IMR-90 (cell line): ENCODE measurements at regions not wholly inside any gene's neighbourhood (a gene's known extent, or its start where the extent isn't known, plus 50 kb on each side); places are given as distances from the start of the nearest gene placed in this dataset.
"Not testable (repeated sequence)": the region's sequence is repeated elsewhere in the genome, so short reads cannot be mapped to it uniquely, and the experiment has no call there.

Experiments used
- ATAC-seq: fragments of 200-7000 bp; cut with Tn5 transposase; 2 replicates; pipeline ENCODE4 v1.9.1; 2020; ENCODE audit warnings: low read depth, mild to moderate bottlenecking, moderate library complexity
- BruUV-seq: library from RNA; stranded (reverse); fragments of 400-500 nt; replicated peaks from 2 replicates; lab custom pipeline; 2021; lab: Mats Ljungman, UMichigan
- CTCF ChIA-PET: fragments of 300-600 bp; formaldehyde crosslinking; extraction: SDS; loops from one replicate; lab custom pipeline; 2021; ENCODE audit warnings: antibody characterized with exemption; lab: Yijun Ruan, JAX
- POLR2A ChIA-PET: fragments of 300-600 bp; sonication (Branson Sonifier 250); formaldehyde crosslinking; loops from one replicate; lab custom pipeline; 2022; ENCODE audit warnings: antibody characterized with exemption; ENCODE audit not compliant: unreplicated experiment; lab: Charles Lee
- DNase-seq: peaks from one replicate; pipeline ENCODE4 v3.0.0; 2013
- H2AFZ ChIP-seq: replicated peaks from 2 replicates; pipeline ENCODE3; 2013; ENCODE audit warnings: low read length, mild to moderate bottlenecking; ENCODE audit not compliant: poor library complexity
- H2AK5ac ChIP-seq: 2 replicates; pipeline ENCODE4 v1.6.1; 2013; ENCODE audit warnings: low read depth, low read length, inconsistent platforms
- H2AK9ac ChIP-seq: replicated peaks from 2 replicates; pipeline ENCODE3; 2013; ENCODE audit warnings: mild to moderate bottlenecking, low read depth, low read length, moderate library complexity; ENCODE audit not compliant: poor library complexity
- H2BK120ac ChIP-seq: 2 replicates; pipeline ENCODE4 v1.6.1; 2013; ENCODE audit warnings: low read depth, low read length, inconsistent platforms
- H2BK15ac ChIP-seq: 3 replicates; pipeline ENCODE4 v1.6.1; 2013; ENCODE audit warnings: low read depth, low read length, inconsistent platforms
- H2BK20ac ChIP-seq: 2 replicates; pipeline ENCODE4 v1.6.1; 2013; ENCODE audit warnings: low read depth, mild to moderate bottlenecking, inconsistent platforms, low read length, moderate library complexity
- H2BK5ac ChIP-seq: 2 replicates; pipeline ENCODE4 v1.6.1; 2013; ENCODE audit warnings: mild to moderate bottlenecking, low read depth, low read length, inconsistent platforms; ENCODE audit not compliant: poor library complexity, severe bottlenecking
- H3K14ac ChIP-seq: replicated peaks from 2 replicates; pipeline ENCODE4 v1.6.1; 2013; ENCODE audit warnings: low read depth, low read length, inconsistent platforms
- H3K18ac ChIP-seq: 2 replicates; pipeline ENCODE4 v1.6.1; 2013; ENCODE audit warnings: low read depth, low read length, control low read depth
- H3K23ac ChIP-seq: 2 replicates; pipeline ENCODE4 v1.6.1; 2013; ENCODE audit warnings: low read depth, low read length, inconsistent platforms
- H3K27ac ChIP-seq: 2 replicates; pipeline ENCODE4 v1.5.1; 2013; ENCODE audit warnings: mild to moderate bottlenecking, control low read depth, low read length; ENCODE audit not compliant: insufficient read depth
- H3K27me3 ChIP-seq: 2 replicates; pipeline ENCODE4 v1.6.1; 2013; ENCODE audit warnings: low read length; ENCODE audit not compliant: control insufficient read depth, insufficient read depth
- H3K36me3 ChIP-seq: 2 replicates; pipeline ENCODE4 v1.6.1; 2013; ENCODE audit warnings: low read length, mixed read lengths; ENCODE audit not compliant: control insufficient read depth, insufficient read depth
- H3K4ac ChIP-seq: 2 replicates; pipeline ENCODE4 v1.6.1; 2013; ENCODE audit warnings: low read depth, low read length, inconsistent platforms
- H3K4me1 ChIP-seq: 2 replicates; pipeline ENCODE4 v1.6.1; 2013; ENCODE audit warnings: low read length, mixed read lengths; ENCODE audit not compliant: control insufficient read depth, insufficient read depth
- H3K4me2 ChIP-seq: 2 replicates; pipeline ENCODE4 v1.6.1; 2013; ENCODE audit warnings: low read depth, mild to moderate bottlenecking, control low read depth, low read length, moderate library complexity
- H3K4me3 ChIP-seq: 2 replicates; pipeline ENCODE4 v1.5.1; 2013; ENCODE audit warnings: low read depth, mild to moderate bottlenecking, control low read depth, low read length, moderate library complexity; ENCODE audit not compliant: insufficient read depth
- H3K56ac ChIP-seq: 2 replicates; pipeline ENCODE4 v1.6.1; 2013; ENCODE audit warnings: low read length, inconsistent platforms; ENCODE audit not compliant: insufficient read depth; ENCODE audit errors: extremely low read depth
- H3K79me1 ChIP-seq, 2 experiments: 2 replicates each; pipeline ENCODE4 v1.6.1; 2013; ENCODE audit warnings: low read length in 2 of 2, inconsistent platforms in 1 of 2, low read depth in 1 of 2
- H3K9ac ChIP-seq: 2 replicates; pipeline ENCODE4 v1.6.1; 2013; ENCODE audit warnings: low read depth, low read length, control low read depth
- H3K9me1 ChIP-seq: 2 replicates; pipeline ENCODE4 v1.6.1; 2013; ENCODE audit warnings: low read length, inconsistent platforms; ENCODE audit not compliant: insufficient read depth
- H3K9me3 ChIP-seq: 2 replicates; pipeline ENCODE4 v1.6.1; 2013; ENCODE audit warnings: low read length; ENCODE audit not compliant: control insufficient read depth, insufficient read depth
- H4K20me1 ChIP-seq: 2 replicates; pipeline ENCODE4 v1.6.1; 2013; ENCODE audit warnings: low read length, inconsistent platforms; ENCODE audit not compliant: insufficient read depth
- H4K5ac ChIP-seq: 2 replicates; pipeline ENCODE4 v1.6.1; 2013; ENCODE audit warnings: mild to moderate bottlenecking, low read depth, low read length, control low read depth
- H4K8ac ChIP-seq, 2 experiments: 2 replicates each; pipeline ENCODE4 v1.6.1; 2013; ENCODE audit warnings: low read depth in 2 of 2, low read length in 2 of 2, control low read depth in 1 of 2, inconsistent platforms in 1 of 2
- H4K91ac ChIP-seq: 2 replicates; pipeline ENCODE4 v1.6.1; 2013; ENCODE audit warnings: low read depth, low read length, inconsistent platforms; ENCODE audit not compliant: insufficient read depth
- CHD1 ChIP-seq: IDR thresholded peaks from 2 replicates; pipeline ENCODE4 v1.6.1; 2012; ENCODE audit warnings: low read depth, low read length, improper control_type of control experiment
- MXI1 ChIP-seq: IDR thresholded peaks from 2 replicates; pipeline ENCODE4 v1.6.1; 2012; ENCODE audit warnings: low read depth, mild to moderate bottlenecking, low read length, moderate library complexity, borderline replicate concordance
- NFE2L2 ChIP-seq: fragments of 150-350 bp; IDR thresholded peaks from 2 replicates; pipeline ENCODE4 v1.6.1; 2016; ENCODE audit warnings: low read depth, mild to moderate bottlenecking, low read length
- RAD21 ChIP-seq: IDR thresholded peaks from 2 replicates; pipeline ENCODE4 v1.6.1; 2012; ENCODE audit warnings: low read length, improper control_type of control experiment
- WGBS, 2 experiments: methylation state at CpG; one replicate each; pipeline versions ENCODE4 v1.1.5 to v1.1.7; 2013; ENCODE audit warnings: missing lambda C conversion rate in 2 of 2; ENCODE audit not compliant: insufficient read length in 1 of 2; ENCODE audit errors: extremely low coverage in 2 of 2; 5-methylcytosine and 5-hydroxymethylcytosine counted together
- dilution Hi-C: fragments of 300-500 bp; cut with HindIII; formaldehyde crosslinking; loops from one replicate; pipeline ENCODE4 v1.14.3; 2018; ENCODE audit warnings: low sequenced_read_pairs; ENCODE audit not compliant: unreplicated experiment
- in situ Hi-C: fragments of 300-500 bp; cut with MboI; formaldehyde crosslinking; loops from 3 replicates; pipeline ENCODE4 v1.14.3; 2019; ENCODE audit warnings: low sequenced_read_pairs, inconsistent platforms, mixed read lengths
- intact Hi-C: fragments of 100-400 bp; cut with micrococcal nuclease; formaldehyde crosslinking; loops from 2 replicates; pipeline ENCODE4 v1.10.0; 2022

DNA sequence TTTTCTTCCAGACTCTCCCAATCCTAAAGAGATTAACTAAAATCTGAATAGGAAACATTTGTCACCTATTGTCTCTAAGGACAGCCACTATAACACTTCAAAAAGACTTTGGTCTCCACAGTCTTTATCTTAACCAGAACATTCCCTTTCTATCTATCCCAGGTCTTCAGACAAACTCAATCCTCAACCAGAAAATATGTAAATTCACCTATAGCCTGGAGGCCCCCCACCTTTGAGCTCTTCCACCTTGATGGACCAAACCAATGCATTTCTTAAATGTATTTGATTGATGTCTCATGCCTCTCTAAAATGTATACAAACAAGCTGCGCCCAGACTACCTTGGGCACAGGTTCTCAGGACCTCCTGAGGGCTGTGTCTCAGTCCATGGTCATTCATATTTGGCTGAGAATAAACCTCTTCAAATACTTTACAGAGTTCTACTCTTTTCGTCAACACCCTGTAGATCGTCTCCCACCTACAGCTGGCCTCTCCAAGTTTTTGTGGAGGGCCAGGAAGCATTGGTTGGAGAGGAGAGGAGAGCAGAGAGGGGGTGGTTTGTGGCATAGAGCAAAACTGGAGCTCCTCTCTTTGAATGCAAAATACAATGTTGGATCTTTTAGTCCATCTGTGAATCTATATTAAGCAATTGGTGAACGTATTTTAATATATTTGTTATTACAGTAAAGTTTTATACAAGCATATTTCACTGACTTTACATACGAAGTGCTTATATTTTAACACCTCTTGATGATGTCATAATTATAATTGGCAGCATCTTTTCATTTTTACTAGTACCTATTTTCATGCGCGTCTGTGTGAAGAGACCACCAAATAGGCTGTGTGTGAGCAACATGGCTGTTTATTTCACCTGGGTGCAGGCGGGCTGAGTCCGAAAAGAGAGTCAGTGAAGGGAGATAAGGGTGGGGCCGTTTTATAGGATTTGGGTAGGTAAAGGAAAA, 230.7 kb upstream of the DUSP10 start:
- H3K9me3 ChIP-seq = no peaks in the 10 kb centered on the region
- ChIA-PET CTCF (no interaction called here), POLR2A (no interaction called here)
- no peak overlapping the region for H3K14ac ChIP-seq
- H2BK5ac ChIP-seq = no peak overlapping the region
- no peak overlapping the region for H4K8ac ChIP-seq
- H3K23ac ChIP-seq = no peak overlapping the region
- no peak overlapping the region for H3K56ac ChIP-seq
- in situ Hi-C loops (no loop called here), intact Hi-C loops (no loop called here), dilution Hi-C loops (no loop called here)
- ATAC-seq = no peak
- no peaks in the 10 kb centered on the region for H3K79me1 ChIP-seq
- no peak for TF ChIP-seq RAD21
- TF ChIP-seq CHD1 = no peak
- no peak for TF ChIP-seq NFE2L2
- TF ChIP-seq MXI1 = no peak
- no peak overlapping the region for H2AK9ac ChIP-seq
- no peak overlapping the region for H3K4ac ChIP-seq
- no peak overlapping the region for H2BK20ac ChIP-seq
- H2BK120ac ChIP-seq = no peak overlapping the region
- H4K91ac ChIP-seq = no peak overlapping the region
- H3K4me3 ChIP-seq = no peak overlapping the region
- no peak overlapping the region for H2AK5ac ChIP-seq
- BruUV-seq = no TSS peak
- H3K9me1 ChIP-seq = no peaks in the 10 kb centered on the region
- H4K5ac ChIP-seq = no peak overlapping the region
- no peaks in the 10 kb centered on the region for H3K36me3 ChIP-seq
- no peak overlapping the region for H3K4me2 ChIP-seq
- no peak for DNase-seq
- H3K18ac ChIP-seq = no peak overlapping the region
- H3K4me1 ChIP-seq = no peaks in the 10 kb centered on the region
- WGBS, 2 experiments = 100% methylated on average over 1 of the region's 10 CpGs; no CpG with 5 or more reads in 1 of the 2 experiments
- H2AFZ ChIP-seq = no peak overlapping the region
- no peaks in the 10 kb centered on the region for H4K20me1 ChIP-seq
- no peak overlapping the region for H2BK15ac ChIP-seq
- H3K27ac ChIP-seq = no peak overlapping the region
- no peak overlapping the region for H3K9ac ChIP-seq
- H3K27me3 ChIP-seq = no peaks in the 10 kb centered on the region

DNA sequence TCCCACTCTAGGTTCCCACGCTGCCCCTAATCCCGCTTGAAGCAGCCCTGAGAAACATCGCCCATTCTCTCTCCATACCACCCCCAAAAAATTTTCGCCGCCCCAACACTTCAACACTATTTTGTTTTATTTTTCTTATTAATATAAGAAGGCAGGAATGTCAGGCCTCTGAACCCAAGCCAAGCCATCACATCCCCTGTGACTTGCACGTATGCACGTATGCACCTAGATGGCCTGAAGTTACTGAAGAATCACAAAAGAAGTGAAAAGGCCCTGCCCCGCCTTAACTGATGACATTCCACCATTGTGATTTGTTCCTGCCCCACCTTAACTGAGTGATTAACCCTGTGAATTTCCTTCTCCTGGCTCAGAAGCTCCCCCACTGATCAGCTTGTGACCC, 229.1 kb upstream of the DUSP10 start:
- H2BK15ac ChIP-seq, H2AK5ac ChIP-seq, H3K79me1 ChIP-seq, H4K20me1 ChIP-seq, H3K9ac ChIP-seq, CTCF ChIA-PET, H3K36me3 ChIP-seq, H2BK20ac ChIP-seq, ATAC-seq, H2BK120ac ChIP-seq, H3K4me3 ChIP-seq, H3K4ac ChIP-seq, H3K4me1 ChIP-seq, H3K27ac ChIP-seq, H3K9me1 ChIP-seq, H2AK9ac ChIP-seq, BruUV-seq, H3K9me3 ChIP-seq, H3K4me2 ChIP-seq, POLR2A ChIA-PET, H3K23ac ChIP-seq, H3K56ac ChIP-seq, H4K5ac ChIP-seq, H4K8ac ChIP-seq, H2BK5ac ChIP-seq, H3K14ac ChIP-seq, in situ Hi-C loops, H3K18ac ChIP-seq, dilution Hi-C loops, intact Hi-C loops, H3K27me3 ChIP-seq, H4K91ac ChIP-seq, H2AFZ ChIP-seq, DNase-seq: not testable (repeated sequence)
- WGBS, 2 experiments = no CpG with 5 or more reads among the region's 8 CpGs
